Erythroblast (primary cell): ENCODE measurements at regions not wholly inside any gene's neighbourhood (a gene's known extent, or its start where the extent isn't known, plus 50 kb on each side); places are given as distances from the start of the nearest gene placed in this dataset.

Experiments used
- DNase-seq, 2 experiments: peaks; one replicate each; lab custom pipeline; 2025; lab: John Stamatoyannopoulos, UW
- GATA1 ChIP-seq: IDR thresholded peaks from 2 replicates; pipeline ENCODE4 v1.6.1; 2011; ENCODE audit warnings: low read depth, mild to moderate bottlenecking, control low read depth, low read length, moderate library complexity
- POLR2A ChIP-seq: IDR thresholded peaks from 2 replicates; pipeline ENCODE4 v1.6.1; 2011; ENCODE audit warnings: mild to moderate bottlenecking, low read length

DNA sequence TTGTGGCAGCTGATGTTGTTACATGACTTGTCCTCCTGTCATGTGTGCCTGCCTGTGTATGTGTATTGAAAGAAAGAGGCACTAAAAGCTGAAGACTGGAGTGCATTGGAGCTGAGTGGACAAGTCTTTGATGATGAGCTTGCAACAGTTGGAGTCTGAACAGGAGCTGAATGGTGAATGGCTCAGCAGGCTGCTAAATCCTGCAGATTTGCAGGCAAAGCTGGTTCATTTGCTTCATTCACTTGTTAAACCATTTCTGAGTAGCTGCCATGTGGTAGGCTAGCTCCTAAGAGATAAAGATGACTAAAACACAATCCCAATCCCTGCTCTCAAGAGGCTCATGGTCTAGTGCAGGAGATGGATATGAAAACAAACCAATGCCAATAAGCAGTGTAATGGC, 217.3 kb downstream of the CHRDL1 start:
- no peak for DNase-seq
- no peak for TF ChIP-seq POLR2A

DNA sequence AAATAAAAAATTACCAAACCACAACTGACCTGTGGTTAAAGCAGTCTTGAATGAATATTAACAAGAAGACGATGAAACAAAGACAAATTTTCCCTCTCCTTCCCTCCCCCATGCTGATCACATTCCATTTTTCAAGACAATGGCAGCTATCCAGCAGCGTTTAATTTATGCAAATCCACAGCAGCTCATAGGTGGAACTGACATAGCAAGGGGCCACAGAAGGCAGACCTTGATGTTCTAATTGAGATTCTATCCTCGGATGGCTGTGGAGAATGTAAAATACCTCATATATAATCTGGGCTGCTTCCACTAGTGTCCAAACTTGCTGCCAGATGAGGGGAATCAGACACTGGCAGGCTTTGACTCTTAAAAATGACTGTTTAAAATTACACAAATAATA, 211.5 kb downstream of the CHRDL1 start:
- DNase-seq, result no peak

DNA sequence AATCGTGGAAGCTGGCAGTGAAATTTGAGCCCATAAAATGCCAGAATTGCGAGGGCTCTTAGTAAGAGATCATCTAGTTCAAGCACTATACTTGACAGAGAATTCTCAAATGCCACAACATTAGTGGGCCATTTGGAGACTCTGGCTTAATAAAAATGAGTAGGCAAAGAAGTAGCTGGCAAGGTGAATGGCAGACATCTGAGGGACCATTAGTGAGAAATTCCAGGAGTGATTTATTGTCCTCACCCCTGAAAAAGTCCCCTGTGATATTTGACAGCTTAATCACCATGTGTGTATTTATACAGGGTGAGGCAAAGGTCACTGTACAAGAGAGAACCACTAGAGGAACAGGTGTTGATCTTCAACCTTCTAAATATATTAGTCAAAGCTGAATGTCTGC, 207.5 kb downstream of the CHRDL1 start:
- TF ChIP-seq POLR2A, result no peak
- TF ChIP-seq GATA1, result no peak
- DNase-seq, result no peak

More for the DNA sequence above, 211.5 kb downstream of the CHRDL1 start:
- TF ChIP-seq GATA1, result no peak
- TF ChIP-seq POLR2A, result no peak

DNA sequence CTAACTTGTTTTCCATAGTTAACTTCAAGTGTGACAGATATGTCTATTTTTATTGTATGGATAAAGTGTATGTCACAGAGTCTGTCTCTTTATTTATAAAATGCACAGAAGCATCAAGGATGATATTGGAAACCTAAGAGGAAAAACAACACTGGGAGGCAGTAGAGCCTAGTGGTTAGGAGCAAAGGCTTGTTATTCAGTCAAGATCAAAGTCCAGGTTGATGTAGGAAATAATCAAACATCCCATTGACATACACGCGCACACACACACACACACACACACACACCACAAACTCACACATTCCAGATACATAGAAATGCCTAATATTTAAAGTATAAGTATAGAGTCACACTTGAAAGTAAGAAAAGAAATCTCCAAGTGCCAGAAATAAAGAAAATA, 206.8 kb downstream of the CHRDL1 start:
- no peak for DNase-seq
- TF ChIP-seq GATA1 (no peak), POLR2A (no peak)

DNA sequence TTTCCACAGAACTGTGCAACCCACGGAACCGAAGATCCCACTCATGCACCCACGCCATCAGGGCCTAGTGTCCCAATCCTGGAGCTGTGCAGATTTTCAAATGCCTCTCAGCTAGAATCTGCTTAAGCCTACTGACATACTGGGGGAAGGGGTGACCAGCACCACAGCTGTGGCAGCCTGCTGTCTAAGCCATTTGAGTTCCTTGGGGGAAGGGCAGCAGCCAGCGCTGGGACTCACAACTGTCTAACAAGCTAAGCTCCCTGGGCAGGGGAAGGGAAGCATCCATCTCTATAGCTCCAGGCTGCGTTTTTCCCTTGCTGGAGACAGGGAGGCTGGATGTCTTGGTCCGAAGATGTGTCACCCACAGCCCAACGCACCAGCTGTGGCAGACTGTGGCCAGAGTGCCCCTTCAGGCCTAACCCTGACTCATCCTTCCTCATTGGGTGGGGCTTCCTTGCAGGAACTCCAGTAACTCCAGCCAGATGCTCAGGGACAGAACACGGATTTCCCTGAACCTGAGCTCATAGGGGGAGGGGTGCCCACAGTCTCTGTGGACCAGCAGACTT, 194.8 kb downstream of the CHRDL1 start:
- no peak for DNase-seq
- TF ChIP-seq GATA1, result no peak
- TF ChIP-seq POLR2A, result no peak

DNA sequence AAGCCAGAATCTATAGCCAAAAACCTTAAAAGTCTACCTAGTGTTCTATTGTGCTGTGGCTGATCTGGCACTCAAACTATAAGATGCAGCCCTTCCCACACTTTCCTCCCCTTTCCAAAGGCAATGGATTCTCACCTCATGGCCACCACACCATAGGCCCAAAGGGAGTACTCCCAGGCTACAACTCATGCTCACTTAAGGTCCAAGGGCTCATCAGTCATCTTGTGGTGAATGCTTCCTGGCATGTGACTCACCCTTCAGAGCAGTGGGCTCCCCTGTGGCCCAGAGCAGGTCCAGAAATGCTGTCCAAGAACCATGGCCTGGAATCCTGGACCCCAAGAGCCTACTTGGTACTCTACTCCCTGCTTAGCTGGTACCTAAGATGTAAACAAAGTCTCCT, 181.0 kb downstream of the CHRDL1 start:
- DNase-seq, result no peak
- TF ChIP-seq POLR2A, result no peak
